HG02759 (cell line): ENCODE measurements at regions not wholly inside any gene's neighbourhood (a gene's known extent, or its start where the extent isn't known, plus 50 kb on each side); places are given as distances from the start of the nearest gene placed in this dataset.
"Not testable (repeated sequence)": the region's sequence is repeated elsewhere in the genome, so short reads cannot be mapped to it uniquely, and the experiment has no call there.

ENCODE experiments used
- ATAC-seq: cut with Tn5 transposase; IDR thresholded peaks from one replicate; pipeline ENCODE4 v1.9.1; 2021; ENCODE audit warnings: mild to moderate bottlenecking, moderate library complexity; ENCODE audit not compliant: unreplicated experiment

DNA sequence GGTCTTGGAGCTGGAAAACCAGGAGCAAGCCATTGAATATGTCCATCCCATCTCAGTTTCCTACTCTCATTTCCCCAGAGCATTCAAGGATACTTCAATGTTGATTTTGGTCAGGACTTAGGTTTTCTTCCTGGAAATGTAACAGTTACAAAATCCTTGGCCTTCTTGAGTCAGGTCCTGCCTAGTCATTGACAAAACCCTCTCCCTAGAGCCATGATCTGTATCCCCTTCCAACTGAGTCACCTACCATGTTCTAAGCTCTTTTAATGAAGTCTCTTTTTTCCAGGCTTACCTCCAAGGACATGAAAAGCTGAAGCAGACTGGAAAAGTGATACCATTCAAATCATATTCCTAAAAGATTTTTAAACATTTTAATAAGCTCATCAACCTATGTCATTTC, 549.2 kb downstream of the GALC start:
- no peak for ATAC-seq

DNA sequence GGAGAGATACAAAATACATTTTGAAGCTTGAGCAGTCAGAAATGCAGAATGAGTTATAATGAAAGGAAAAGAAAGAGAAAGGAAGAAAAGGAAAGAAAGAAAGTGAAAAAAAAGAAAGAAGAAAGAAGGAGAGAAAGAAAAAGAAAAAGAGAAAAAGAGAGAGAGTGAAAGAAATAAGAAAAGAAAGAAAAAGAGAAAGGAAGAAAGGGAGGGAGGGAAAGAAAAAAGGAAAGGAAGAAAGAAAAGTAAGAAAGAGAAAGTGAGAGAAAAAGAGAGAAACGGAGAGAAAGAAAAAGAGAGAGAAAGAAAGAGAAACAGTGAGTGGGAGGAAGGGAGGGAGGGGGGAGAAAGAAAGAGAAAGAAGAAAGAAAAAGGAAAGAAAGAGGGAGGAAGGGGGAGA, 549.9 kb downstream of the GALC start:
- no peak for ATAC-seq

DNA sequence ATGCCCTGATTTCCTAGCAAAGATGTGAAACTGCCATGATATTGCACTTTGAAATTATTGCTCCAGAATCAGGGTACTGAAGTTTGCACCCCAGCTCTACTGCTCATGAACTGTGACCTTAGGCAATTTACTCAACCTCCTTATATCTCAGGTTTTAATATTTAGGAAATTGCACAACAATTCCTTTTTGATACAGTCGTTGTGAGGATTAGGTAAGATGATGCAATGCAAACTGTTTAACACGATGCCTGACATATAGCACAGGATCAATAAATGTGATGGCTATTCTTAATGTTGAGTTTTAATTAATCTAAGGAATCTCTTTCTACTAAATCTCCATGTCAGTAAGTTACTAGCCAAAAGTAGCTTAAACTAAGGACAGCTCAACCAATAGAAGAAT, 555.8 kb downstream of the GALC start:
- ATAC-seq = no peak

DNA sequence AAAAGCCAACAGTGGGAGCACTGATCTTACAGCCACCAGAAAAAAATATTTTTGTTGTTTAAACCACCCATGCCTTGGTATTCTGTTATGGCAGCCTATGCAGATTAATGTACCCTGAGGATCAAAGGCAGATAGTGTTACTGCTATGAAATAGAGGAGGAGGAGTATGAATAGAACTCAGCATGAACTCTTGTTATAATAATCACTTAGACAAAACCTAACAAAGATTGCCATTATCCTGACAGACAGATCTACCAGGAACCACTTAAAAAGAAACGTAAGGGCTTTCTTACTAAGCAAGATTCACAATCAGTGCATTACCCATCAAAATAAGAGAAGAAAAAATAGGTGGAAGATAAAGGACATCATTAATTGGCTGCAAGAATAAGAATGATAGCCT, 558.3 kb downstream of the GALC start:
- ATAC-seq = no peak

DNA sequence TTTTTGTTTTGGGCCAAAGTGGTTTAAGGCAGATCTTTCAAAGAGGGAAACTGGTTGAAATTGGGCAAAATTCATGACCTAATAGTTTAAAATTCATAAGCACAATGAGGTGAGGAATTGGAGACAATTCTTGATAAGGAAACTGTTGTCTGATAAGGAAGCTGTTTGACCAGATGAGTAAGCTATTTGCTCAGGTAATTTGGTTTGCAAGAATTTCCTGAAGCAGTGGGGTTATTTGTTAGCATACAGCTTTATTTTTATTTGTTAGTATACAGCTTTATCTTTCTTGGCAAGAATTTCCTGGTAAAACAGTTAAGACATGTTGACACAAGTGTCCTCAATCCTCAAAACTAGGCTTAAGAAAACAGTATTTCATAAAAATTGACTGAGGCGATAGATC, 559.0 kb downstream of the GALC start:
- ATAC-seq = no peak

DNA sequence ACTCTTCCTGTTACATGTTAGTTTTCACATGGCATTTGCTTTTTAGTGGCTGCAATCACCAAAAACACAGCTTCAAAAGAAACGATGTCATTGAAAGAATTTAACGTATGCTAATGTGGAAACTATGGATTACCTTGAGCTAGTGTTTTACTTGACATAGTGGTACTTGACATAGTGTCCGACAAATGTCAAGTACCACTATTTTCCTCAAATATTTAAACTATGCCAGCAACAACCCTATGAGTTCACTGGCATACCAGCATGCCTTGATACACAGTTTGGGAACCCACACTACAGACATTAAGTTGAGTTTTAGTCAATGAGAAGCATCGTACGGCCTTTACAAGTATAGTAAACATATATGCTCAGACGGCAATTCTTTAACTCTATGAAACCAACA, 560.3 kb downstream of the GALC start:
- no peak for ATAC-seq

DNA sequence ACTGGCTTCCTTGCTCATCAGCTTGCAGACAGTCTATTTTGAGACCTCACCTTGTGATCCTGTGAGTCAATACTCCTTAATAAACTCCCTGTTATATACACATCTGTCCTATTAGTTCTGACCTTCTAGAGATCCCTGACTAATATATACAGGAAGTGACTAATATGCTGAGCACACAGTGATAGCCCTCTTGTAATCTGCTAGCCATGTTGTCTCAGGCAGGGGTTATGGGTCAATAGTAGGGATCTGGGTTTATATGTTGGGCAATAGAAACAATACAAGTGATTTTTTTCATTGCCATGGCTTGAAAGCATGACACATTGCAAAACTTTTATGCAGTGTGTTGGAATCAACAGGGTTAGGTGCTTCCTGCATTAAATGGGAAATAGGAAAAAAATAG, 562.2 kb downstream of the GALC start:
- no peak for ATAC-seq

DNA sequence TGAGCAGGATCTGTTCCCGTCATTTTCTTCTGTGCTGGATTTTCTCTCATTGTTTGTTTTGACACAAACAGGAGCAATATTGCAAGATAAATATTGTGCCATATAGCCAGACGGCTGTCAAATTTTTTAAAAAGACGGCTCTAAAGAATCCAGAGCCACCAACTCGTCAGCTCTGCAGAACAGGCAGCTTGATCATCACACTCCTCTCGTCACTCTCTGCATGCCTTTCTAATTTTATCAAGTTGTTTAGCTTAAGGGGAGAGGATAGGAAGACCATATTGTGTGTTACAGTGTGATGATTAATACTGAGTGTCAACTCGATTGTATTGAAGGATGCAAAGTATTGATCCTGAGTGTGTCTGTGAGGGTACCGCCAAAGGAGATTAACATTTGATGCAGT, 562.8 kb downstream of the GALC start:
- no peak for ATAC-seq

DNA sequence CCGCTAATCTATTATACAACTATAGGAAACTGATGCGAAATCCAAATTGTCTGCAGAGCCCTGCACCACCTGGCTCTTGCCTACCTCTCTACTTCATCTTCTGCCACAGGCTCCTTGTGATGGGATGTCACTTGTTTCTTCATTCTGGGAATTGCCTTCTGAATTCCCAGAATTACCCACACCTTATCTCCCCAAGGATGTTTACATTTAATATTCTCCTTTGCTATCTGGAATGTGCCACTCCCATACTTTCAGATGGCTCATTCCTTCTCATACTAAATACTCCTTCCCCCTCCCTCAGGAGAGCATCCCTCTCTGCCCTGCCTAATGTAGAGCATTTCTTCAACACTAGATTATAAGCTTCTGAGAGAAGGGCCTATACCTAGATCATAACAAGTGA, 573.1 kb downstream of the GALC start:
- no peak for ATAC-seq

DNA sequence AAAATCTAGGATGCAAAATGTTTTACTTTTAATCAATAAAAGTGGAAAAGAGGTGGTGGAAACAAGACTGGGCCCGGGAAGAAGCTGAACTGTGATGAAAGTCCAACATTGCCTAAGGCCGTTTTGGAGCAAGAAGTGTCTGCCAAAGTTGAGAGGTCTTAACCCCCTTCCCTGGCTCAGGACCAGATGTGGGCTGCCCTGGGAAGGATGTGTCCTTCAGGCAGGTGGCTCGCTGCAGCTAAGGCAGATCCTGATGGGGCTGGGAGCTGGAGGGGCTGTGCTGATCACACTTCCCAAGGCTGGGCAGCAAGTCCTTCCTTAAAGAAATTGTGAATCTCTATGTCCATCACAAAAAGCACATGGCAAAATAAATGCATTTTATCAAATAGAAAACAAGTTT, 581.6 kb downstream of the GALC start:
- no peak for ATAC-seq

DNA sequence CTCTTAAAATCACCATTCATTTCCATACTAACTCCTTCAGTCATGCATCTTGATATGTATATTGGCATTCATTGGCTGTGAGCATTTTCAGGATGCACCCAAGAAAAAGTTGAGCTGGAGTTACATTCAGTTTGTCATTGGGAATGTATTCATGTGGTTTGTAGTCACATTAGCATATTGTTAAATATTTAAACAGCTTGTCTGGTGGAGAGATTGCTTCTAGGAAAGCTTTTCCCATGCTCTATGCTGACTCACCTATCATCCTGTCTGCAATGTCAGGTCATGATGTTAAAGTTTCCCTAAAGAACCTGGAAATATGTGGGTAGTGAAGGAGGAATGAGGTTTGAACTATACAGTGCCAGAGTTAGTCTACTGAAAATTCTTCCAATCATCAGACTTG, 583.6 kb downstream of the GALC start:
- ATAC-seq = no peak

DNA sequence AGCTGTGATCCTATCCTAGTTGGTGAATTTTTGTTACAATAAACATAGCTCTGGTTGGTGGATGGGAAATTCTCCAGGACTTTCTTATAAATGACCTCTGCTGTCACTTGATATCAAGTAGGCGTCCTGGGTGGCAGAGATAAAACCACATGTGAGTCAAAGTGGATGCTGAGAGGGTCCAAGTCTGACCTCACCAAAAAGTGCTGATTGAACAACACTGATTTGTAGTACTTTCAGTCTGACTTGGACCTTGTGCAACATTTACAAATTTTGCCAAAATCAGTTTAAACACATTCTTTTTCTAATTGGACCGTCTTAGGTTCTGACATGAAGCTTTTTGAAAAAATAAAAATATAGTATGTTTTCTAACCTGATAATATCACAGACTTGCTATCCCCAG, 585.6 kb downstream of the GALC start:
- ATAC-seq = no peak

DNA sequence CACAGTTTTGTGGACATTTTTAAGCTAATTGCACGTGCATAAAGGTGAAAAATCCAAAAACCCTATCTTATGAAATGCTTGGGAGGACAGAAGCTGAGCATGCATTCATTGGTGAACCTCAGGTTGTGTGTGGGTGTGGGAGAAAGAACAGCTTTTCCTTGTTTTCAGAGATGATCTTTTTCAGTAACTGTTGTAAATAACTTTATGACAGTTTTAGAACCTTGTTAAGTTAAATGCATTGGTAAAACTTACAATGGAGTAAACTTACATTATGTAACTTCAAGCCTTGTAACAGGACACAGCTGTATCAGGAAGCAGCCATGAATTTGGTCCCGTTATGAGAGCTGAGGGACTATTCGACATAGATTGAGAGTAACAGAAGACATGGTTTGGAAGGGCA, 587.4 kb downstream of the GALC start:
- ATAC-seq = no peak

DNA sequence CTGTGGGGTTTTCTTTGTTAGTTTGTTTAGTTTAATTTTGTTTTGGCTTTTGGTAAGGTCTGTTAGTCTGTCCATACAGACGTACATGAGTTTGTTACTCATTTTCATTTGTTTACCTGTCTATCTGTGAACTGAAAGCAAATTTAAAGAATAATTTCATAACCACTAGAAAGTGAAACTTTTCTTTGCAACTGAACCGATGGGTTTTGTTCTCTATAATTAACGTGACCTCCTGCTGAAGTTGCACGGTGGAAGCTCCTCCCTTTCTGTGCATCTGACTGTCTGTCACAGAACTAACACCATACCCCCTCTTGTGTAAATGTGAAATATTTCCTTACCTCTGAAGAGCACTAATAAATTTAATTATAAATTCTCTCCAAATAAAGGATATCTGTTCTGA, 595.5 kb downstream of the GALC start:
- ATAC-seq = no peak

DNA sequence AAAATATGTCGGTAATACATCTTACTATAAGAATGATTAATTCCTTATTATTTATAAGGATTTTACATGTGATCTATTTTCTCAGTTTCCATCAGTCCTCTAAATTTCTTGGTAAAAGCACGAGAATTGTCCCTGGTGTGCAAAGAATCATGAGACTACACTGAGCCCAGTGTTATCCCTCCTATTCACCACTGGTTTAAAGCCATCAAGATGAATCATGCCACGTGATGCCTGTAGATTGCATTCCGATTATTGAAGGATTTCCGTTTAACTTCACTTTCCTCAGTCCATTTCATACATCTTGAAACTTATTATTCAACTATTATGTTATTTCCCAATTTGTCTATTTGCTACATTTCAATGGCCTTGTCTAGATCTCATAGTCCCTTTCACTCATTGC, 601.9 kb downstream of the GALC start:
- no peak for ATAC-seq

DNA sequence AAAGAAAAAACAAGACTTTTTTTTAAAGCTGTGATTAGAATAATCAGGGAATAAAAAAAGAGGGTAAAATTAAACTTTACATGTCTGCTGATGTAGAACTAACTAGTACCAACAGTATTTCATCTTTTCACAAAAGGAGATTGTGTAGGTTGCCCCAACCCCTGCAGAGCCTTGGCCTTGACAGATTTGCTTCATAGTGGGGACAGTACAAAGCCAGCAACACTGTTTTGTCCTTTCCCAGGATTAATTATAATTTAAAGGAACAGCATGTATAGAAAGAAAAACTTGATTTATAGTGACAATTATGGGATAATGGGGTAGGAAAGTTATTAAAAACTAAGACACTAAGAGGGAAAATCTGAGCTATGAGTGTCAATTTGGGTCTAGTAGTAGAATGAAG, 604.0 kb downstream of the GALC start:
- ATAC-seq = no peak

DNA sequence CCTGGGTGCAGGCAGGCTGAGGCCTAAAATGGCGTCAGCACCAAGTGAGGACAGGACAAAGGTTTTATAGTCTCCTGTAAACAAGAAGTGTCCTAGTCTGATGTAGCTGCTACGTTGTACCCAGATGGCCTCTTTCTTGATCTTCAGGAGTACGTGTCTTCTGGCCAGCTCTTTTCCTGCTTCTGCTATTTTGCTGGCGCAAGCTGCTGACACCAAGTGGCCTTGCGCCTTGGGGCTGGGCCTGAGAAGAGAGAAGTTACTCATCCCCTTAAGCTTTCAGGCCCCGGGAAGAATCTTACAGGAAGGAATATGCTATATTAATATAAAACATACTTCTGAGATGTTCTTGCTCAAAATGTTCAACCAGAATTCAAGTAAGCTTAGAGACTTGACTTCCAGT, 605.2 kb downstream of the GALC start:
- no peak for ATAC-seq

DNA sequence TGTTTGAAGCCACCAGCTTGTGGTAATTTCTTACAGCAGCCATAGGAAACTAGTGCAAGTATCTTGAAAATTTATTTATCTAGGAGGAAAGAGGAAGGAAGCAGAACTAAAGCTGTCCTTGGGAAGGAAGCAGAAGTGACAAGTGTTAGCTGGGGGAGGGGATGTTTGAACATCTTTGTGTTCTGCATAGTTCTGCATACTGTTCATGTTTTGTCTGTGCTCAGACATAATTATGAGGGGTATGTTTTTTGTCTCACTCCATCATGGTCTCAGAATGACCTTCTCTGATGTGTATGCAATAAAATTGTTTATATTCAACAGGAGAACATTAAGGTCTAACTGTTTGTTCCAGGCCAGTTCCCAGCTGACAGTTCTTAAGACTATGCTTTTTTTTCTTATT, 606.5 kb downstream of the GALC start:
- ATAC-seq = no peak

DNA sequence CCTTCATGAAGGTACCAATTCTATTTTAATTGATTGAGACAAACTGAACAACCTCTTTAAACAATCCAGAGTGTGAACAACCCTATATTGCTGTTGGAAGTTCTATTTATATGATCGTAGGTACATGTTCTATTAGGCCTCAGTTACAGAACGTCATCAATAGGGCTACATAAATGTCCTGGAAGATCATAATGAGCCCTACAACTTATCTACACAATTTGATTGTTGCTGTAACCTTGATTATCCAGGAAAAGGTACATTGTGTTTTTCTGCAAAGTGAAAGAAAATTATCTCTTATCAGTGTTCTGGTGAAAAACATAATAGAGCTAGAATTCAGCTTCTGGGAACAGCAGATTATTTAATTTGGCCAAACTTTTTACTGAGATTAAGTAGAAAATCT, 612.9 kb downstream of the GALC start:
- ATAC-seq = no peak

DNA sequence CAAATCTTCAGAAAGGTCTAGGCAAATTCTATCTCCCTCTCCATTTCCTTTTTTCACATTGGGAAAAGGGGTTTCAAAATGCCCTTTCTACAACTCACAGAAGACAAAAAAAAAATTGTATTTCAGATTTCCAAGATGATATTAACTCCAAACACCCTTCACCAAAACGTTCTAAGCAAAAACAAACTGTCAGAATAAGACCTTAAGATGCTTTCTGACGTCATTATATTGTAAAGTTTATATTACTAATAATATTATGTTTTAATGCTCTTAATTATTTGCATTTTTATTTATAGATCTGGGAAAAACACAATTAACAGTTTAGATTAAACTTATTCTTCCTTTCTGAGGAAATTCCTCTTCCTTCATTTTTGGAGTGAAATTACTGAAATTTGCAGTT, 624.2 kb downstream of the GALC start:
- ATAC-seq = no peak

DNA sequence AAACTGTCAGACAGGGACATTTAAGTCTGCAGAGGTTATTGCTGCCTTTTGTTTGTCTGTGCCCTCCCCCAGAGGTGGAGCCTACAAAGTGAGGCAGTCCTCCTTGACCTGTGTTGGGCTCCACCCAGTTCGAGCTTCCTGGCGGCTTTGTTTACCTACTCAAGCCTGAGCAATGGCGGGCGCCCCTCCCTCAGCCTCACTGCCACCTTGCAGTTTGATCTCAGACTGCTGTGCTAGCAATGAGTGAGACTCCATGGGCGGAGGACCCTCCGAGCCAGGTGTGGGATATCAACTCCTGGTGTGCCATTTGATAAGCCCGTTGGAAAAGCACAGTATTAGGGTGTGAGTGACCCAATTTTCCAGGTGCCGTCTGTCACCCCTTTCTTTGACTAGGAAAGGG, 632.7 kb downstream of the GALC start:
- not testable (repeated sequence) for ATAC-seq

DNA sequence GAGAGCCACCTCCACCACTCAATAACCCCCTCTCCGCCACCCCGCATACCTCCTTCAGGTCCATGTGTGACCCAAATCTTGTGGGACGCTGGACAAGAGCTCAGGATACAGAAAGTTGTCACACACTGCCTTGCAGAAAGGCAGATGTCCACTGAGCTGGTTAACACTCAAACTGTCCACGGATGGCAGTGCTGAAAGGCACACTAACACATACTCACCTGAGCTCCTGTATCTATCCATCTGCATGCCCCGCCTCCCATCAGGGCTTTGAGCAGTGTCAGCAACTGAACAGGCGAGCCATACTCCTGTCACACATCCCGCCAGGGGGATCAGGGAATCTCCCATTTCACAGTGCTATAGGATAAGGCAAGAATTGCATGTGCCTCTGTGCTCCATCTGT, 642.0 kb downstream of the GALC start:
- ATAC-seq = no peak

DNA sequence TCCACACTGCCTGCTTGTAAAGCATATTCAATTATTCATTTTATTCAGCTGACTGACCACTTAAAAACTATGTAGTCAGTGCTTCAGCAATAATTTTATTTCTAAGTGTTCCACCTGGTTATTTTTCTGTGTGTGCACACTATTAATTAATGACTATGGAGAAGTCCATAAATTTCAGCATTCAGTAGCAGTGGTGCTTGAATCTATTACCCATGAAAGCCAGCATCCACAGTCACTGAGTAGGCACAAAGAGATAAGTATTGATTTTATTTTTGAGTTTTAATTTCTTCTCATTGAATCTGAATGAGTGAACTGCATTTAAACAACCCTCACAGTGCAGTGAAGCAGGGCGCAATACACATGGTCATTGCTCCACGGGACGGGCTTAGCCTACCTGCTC, 643.1 kb downstream of the GALC start:
- ATAC-seq = no peak

DNA sequence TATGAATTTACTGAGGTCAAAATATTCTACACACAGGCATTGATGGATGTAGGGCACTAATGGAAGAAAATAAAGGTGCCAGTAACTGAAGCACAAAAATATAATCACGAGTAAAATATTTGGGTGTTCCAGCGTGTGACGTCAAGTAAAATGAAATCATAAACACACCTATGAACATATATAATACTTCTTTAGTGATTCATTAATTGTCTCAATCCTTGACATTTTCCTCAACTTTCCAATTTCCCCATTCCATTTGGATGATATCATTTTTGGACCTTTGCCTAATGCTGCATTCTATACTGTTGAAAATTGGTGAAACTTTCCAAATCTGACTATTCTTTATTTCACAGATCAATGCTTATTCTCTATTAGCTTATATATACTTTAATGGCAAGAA, 649.3 kb downstream of the GALC start:
- ATAC-seq = no peak
